H4 (cell line): ENCODE measurements at regions not wholly inside any gene's neighbourhood (a gene's known extent, or its start where the extent isn't known, plus 50 kb on each side); places are given as distances from the start of the nearest gene placed in this dataset.

Experiments used
- DNase-seq: peaks from one replicate; pipeline ENCODE4 v3.0.0-alpha.2; 2015; ENCODE audit warnings: low spot score

GRCh38 chr13:72004246-72004645, 137.2 kb upstream of the DACH1 start:
- peak; percentile 16 for DNase-seq

GRCh38 chr13:71998223-71998622, 131.2 kb upstream of the DACH1 start:
- no peak for DNase-seq

- DNase-seq, result peak; percentile 9
Measured at GRCh38 chr13:71979616-71980015, 112.6 kb upstream of the DACH1 start.

- no peak for DNase-seq
Measured at GRCh38 chr13:71977028-71977427, 110.0 kb upstream of the DACH1 start.

- DNase-seq, result no peak
Measured at GRCh38 chr13:71967990-71968389, 101.0 kb upstream of the DACH1 start.

GRCh38 chr13:71964491-71965100, 97.6 kb upstream of the DACH1 start:
- peak; percentile 7 for DNase-seq

GRCh38 chr13:71962735-71963134, 95.7 kb upstream of the DACH1 start:
- no peak for DNase-seq

- DNase-seq, result no peak
Measured at GRCh38 chr13:71962126-71962525, 95.1 kb upstream of the DACH1 start.

GRCh38 chr13:71949441-71949840, 82.4 kb upstream of the DACH1 start:
- no peak for DNase-seq

GRCh38 chr13:71939186-71939585, 72.2 kb upstream of the DACH1 start:
- no peak for DNase-seq

- DNase-seq, result no peak
Measured at GRCh38 chr13:71935166-71935840, 68.3 kb upstream of the DACH1 start.

GRCh38 chr13:71924931-71925330, 57.9 kb upstream of the DACH1 start:
- DNase-seq, result no peak

GRCh38 chr13:71922194-71922593, 55.2 kb upstream of the DACH1 start:
- peak; percentile 21 for DNase-seq
